GM23338 (cell line): ENCODE measurements at regions not wholly inside any gene's neighbourhood (a gene's known extent, or its start where the extent isn't known, plus 50 kb on each side); places are given as distances from the start of the nearest gene placed in this dataset.

Experiments
- ATAC-seq: fragments of 200-7000 bp; cut with Tn5 transposase; 3 replicates; pipeline ENCODE4 v1.9.1; 2020
- DNase-seq: peaks from one replicate; pipeline ENCODE4 v3.0.0-alpha.2; 2015; ENCODE audit warnings: low spot score
- H2AFZ ChIP-seq: fragments of 200-600 bp; sonication (generic); 2 replicates; pipeline ENCODE4 v1.8.0; 2016; ENCODE audit warnings: antibody characterized with exemption, mild to moderate bottlenecking, moderate library complexity
- H3F3A ChIP-seq: fragments of 200-600 bp; sonication (generic); replicated peaks from 2 replicates; pipeline ENCODE4 v1.8.0; 2017; ENCODE audit warnings: antibody characterized with exemption, mixed run types, low read depth
- H3K27ac ChIP-seq: fragments of 200-600 bp; sonication (generic); 2 replicates; pipeline ENCODE4 v1.6.1; 2016; ENCODE audit warnings: low read depth
- H3K27me3 ChIP-seq: fragments of 200-600 bp; sonication (generic); 2 replicates; pipeline ENCODE4 v1.8.0; 2016; ENCODE audit warnings: mild to moderate bottlenecking, mixed run types, moderate library complexity; ENCODE audit not compliant: insufficient read depth
- H3K36me3 ChIP-seq: fragments of 200-600 bp; sonication (generic); 2 replicates; pipeline ENCODE4 v1.8.0; 2016; ENCODE audit warnings: mild to moderate bottlenecking; ENCODE audit not compliant: insufficient read depth
- H3K4me1 ChIP-seq: fragments of 200-600 bp; sonication (generic); 2 replicates; pipeline ENCODE4 v1.8.0; 2016; ENCODE audit warnings: mild to moderate bottlenecking, moderate library complexity; ENCODE audit not compliant: insufficient read depth
- H3K4me2 ChIP-seq: fragments of 200-600 bp; sonication (generic); 2 replicates; pipeline ENCODE4 v1.7.1; 2017; ENCODE audit warnings: mixed run types
- H3K4me3 ChIP-seq: fragments of 200-600 bp; sonication (generic); 2 replicates; pipeline ENCODE4 v1.6.1; 2016; ENCODE audit warnings: mixed run types
- H3K79me2 ChIP-seq: fragments of 200-600 bp; sonication (generic); replicated peaks from 2 replicates; pipeline ENCODE4 v1.8.0; 2017; ENCODE audit warnings: mild to moderate bottlenecking; ENCODE audit not compliant: insufficient read depth
- H3K9me2 ChIP-seq: fragments of 200-600 bp; sonication (generic); 2 replicates; pipeline ENCODE4 v1.8.0; 2017; ENCODE audit not compliant: insufficient read depth
- H4K20me1 ChIP-seq: fragments of 200-600 bp; sonication (generic); replicated peaks from 2 replicates; pipeline ENCODE4 v1.8.0; 2017; ENCODE audit warnings: mild to moderate bottlenecking; ENCODE audit not compliant: insufficient read depth
- H3K27ac Mint-ChIP-seq: 2 replicates; pipeline ENCODE4 v1.8.0; 2020; ENCODE audit warnings: inconsistent platforms, mild to moderate bottlenecking, moderate library complexity, mixed read lengths
- H3K27me3 Mint-ChIP-seq: 3 replicates; pipeline ENCODE4 v1.8.0; 2022; ENCODE audit warnings: low read depth, mild to moderate bottlenecking, moderate library complexity, mixed read lengths, inconsistent platforms; ENCODE audit not compliant: insufficient read depth, poor library complexity
- H3K36me3 Mint-ChIP-seq: 3 replicates; pipeline ENCODE4 v1.8.0; 2021; ENCODE audit warnings: low read depth, mild to moderate bottlenecking, inconsistent platforms, moderate library complexity, mixed read lengths
- H3K4me1 Mint-ChIP-seq: 3 replicates; pipeline ENCODE4 v1.8.0; 2020; ENCODE audit warnings: mild to moderate bottlenecking, inconsistent platforms, mixed read lengths
- H3K4me3 Mint-ChIP-seq: 3 replicates; pipeline ENCODE4 v1.8.0; 2021; ENCODE audit warnings: moderate library complexity, mild to moderate bottlenecking, inconsistent platforms, mixed read lengths
- H3K9me3 Mint-ChIP-seq: 3 replicates; pipeline ENCODE4 v1.8.0; 2020; ENCODE audit warnings: moderate library complexity, mild to moderate bottlenecking, inconsistent platforms, mixed read lengths
- CREB1 ChIP-seq: fragments of 250-450 bp; sonication (Bioruptor Pico); IDR thresholded peaks from 2 replicates; pipeline ENCODE4 v1.5.0; 2020; ENCODE audit warnings: low read depth, mild to moderate bottlenecking, moderate library complexity
- CTCF ChIP-seq, 2 experiments: fragments of 200-600 bp in 1 of 2; sonication (generic) in 1 of 2; conservative IDR thresholded peaks; 2 replicates each; pipeline versions ENCODE4 v1.5.1 to v1.6.1; 2016 to 2017; ENCODE audit warnings: antibody characterized with exemption in 2 of 2, low read depth in 2 of 2, mild to moderate bottlenecking in 2 of 2, moderate library complexity in 1 of 2
- ETS1 ChIP-seq: IDR thresholded peaks from 2 replicates; pipeline ENCODE4 v1.6.1; 2016; ENCODE audit warnings: antibody characterized with exemption
- EZH2 ChIP-seq: fragments of 200-600 bp; sonication (generic); IDR thresholded peaks from one replicate; pipeline ENCODE4 v1.8.0; 2017; ENCODE audit warnings: antibody characterized with exemption, mild to moderate bottlenecking, low read depth; ENCODE audit not compliant: unreplicated experiment
- EZH2phosphoT487 ChIP-seq: fragments of 200-600 bp; sonication (generic); IDR thresholded peaks from one replicate; pipeline ENCODE4 v1.8.1; 2018; ENCODE audit warnings: antibody characterized with exemption; ENCODE audit not compliant: unreplicated experiment
- JUNB ChIP-seq: IDR thresholded peaks from one replicate; pipeline ENCODE4 v1.6.1; 2016; ENCODE audit warnings: antibody characterized with exemption; ENCODE audit not compliant: unreplicated experiment
- NANOG ChIP-seq: IDR thresholded peaks from 2 replicates; pipeline ENCODE4 v1.6.1; 2016; ENCODE audit warnings: antibody characterized with exemption, borderline replicate concordance
- POLR2AphosphoS5 ChIP-seq: IDR thresholded peaks from 2 replicates; pipeline ENCODE4 v1.6.1; 2016; ENCODE audit warnings: antibody characterized with exemption, low read depth
- ZNF331 ChIP-seq: fragments of 250-450 bp; sonication (Bioruptor Pico); IDR thresholded peaks from 2 replicates; pipeline ENCODE4 v1.5.0; 2020; ENCODE audit warnings: low read depth, mild to moderate bottlenecking, moderate library complexity
- ZNF462 ChIP-seq: fragments of 250-450 bp; sonication (Bioruptor Pico); IDR thresholded peaks from 2 replicates; pipeline ENCODE4 v1.5.0; 2020; ENCODE audit warnings: mild to moderate bottlenecking, moderate library complexity
- TF ChIP-seq, protein P1 (sequence below): IDR thresholded peaks from one replicate; pipeline ENCODE4 v1.6.1; 2018; ENCODE audit warnings: antibody characterized with exemption; ENCODE audit not compliant: unreplicated experiment

DNA sequence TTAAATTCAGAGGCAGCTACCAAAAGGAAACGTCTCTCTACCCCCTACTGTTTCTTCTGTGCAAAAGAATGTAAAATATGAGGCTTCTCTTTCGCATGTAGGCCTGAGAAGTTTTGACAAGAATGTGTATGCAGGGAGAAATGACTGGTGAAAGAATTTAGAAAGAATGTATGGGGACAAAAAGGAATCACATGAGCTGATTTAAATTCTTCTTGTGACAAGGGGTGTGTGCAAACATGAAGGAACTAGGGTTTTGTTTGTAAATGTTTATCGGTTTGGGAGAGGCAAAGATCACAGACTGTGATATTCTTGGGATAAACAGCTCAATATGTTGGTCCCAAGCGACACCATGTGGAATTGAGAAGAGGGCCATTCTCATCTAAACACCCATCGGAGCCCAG is 345.2 kb upstream of the VRK2 start (continued):
- TF ChIP-seq ETS1 (no peak), EZH2 (no peak), NANOG (no peak), ZNF331 (CRISPR knock-in tag) (no peak), EZH2phosphoT487 (no peak)

- Histone ChIP-seq H3K36me3 (no peaks in the 10 kb centered on the region), H3K4me1 (peaks cover 13% of the 10 kb centered on the region), H3K4me2 (no peak overlapping the region), H3K79me2 (no peaks in the 10 kb centered on the region), H4K20me1 (no peaks in the 10 kb centered on the region), H3K27ac (no peak overlapping the region), H3K27me3 (no peaks in the 10 kb centered on the region), H2AFZ (no peak overlapping the region; the same call in 1 of the 2 replicates), H3K4me3 (no peak overlapping the region), H3K9me2 (peaks cover 7% of the 10 kb centered on the region; the same call in 1 of the 2 replicates), H3F3A (no peaks in the 10 kb centered on the region)
- ATAC-seq (no peak), DNase-seq (no peak)
- no peak overlapping the region for H3K27ac Mint-ChIP-seq
- H3K4me3 Mint-ChIP-seq: no peak overlapping the region
- H3K36me3 Mint-ChIP-seq: peaks cover 4% of the 10 kb centered on the region; the same call in 1 of the 3 replicates
- H3K27me3 Mint-ChIP-seq: peaks cover 3% of the 10 kb centered on the region
- peaks cover 33% of the 10 kb centered on the region for H3K4me1 Mint-ChIP-seq
- no peaks in the 10 kb centered on the region; the same call in 2 of the 3 replicates for H3K9me3 Mint-ChIP-seq
- no peak for TF ChIP-seq ZNF331 (CRISPR knock-in tag)
- no peak for TF ChIP-seq JUNB
- TF ChIP-seq CTCF (conservative IDR thresholded peaks at IDR 0.05; ENCODE audit: low read depth in 2 of 2): no peak
- no peak for TF ChIP-seq ETS1
- TF ChIP-seq, protein P1, sequence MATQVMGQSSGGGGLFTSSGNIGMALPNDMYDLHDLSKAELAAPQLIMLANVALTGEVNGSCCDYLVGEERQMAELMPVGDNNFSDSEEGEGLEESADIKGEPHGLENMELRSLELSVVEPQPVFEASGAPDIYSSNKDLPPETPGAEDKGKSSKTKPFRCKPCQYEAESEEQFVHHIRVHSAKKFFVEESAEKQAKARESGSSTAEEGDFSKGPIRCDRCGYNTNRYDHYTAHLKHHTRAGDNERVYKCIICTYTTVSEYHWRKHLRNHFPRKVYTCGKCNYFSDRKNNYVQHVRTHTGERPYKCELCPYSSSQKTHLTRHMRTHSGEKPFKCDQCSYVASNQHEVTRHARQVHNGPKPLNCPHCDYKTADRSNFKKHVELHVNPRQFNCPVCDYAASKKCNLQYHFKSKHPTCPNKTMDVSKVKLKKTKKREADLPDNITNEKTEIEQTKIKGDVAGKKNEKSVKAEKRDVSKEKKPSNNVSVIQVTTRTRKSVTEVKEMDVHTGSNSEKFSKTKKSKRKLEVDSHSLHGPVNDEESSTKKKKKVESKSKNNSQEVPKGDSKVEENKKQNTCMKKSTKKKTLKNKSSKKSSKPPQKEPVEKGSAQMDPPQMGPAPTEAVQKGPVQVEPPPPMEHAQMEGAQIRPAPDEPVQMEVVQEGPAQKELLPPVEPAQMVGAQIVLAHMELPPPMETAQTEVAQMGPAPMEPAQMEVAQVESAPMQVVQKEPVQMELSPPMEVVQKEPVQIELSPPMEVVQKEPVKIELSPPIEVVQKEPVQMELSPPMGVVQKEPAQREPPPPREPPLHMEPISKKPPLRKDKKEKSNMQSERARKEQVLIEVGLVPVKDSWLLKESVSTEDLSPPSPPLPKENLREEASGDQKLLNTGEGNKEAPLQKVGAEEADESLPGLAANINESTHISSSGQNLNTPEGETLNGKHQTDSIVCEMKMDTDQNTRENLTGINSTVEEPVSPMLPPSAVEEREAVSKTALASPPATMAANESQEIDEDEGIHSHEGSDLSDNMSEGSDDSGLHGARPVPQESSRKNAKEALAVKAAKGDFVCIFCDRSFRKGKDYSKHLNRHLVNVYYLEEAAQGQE: no peak
- TF ChIP-seq ZNF462: no peak
- no peak for TF ChIP-seq POLR2AphosphoS5
- no peak for TF ChIP-seq NANOG
- TF ChIP-seq CREB1 (CRISPR knock-in tag): no peak
- no peak for TF ChIP-seq EZH2
- no peak for TF ChIP-seq EZH2phosphoT487
Observed at GRCh38 chr2:57703407-57703806, 343.2 kb upstream of the VRK2 start.
